GM21526 (cell line): ENCODE measurements at regions not wholly inside any gene's neighbourhood (a gene's known extent, or its start where the extent isn't known, plus 50 kb on each side); places are given as distances from the start of the nearest gene placed in this dataset.

Experiments
- ATAC-seq: cut with Tn5 transposase; IDR thresholded peaks from one replicate; pipeline ENCODE4 v1.9.1; 2021; ENCODE audit warnings: moderate library complexity; ENCODE audit not compliant: unreplicated experiment, low FRiP score

DNA sequence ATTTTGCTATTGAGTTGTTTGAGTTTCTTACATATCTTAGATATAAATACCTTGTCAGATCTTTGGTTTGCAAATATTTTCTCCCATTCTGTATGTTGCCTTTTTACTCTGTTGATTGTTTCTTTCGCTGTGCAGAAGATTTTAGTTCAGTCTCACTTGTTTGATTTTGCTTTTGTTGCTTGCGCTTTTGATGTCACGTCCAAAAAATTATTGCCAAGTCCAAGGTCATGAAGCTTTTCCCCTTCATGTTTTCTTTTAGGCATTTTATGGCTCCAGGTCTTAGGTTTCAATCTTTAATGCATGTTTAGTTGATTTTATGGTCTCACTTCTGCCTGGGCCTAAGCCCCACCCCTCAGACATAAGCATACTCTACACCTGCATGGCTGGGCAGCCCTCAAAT lies 131.5 kb upstream of the TNC start:
- no peak for ATAC-seq

GRCh38 chr9:115250621-115251032 lies 132.7 kb upstream of the TNC start:
- ATAC-seq, result no peak

GRCh38 chr9:115254287-115255180 lies 136.6 kb upstream of the TNC start:
- no peak for ATAC-seq

- no peak for ATAC-seq
Measured at GRCh38 chr9:115261656-115262081, 143.7 kb upstream of the TNC start.

- no peak for ATAC-seq
Measured at GRCh38 chr9:115262477-115262876, 144.5 kb upstream of the TNC start.

- ATAC-seq, result no peak
Measured at GRCh38 chr9:115262952-115263351, 145.0 kb upstream of the TNC start.

DNA sequence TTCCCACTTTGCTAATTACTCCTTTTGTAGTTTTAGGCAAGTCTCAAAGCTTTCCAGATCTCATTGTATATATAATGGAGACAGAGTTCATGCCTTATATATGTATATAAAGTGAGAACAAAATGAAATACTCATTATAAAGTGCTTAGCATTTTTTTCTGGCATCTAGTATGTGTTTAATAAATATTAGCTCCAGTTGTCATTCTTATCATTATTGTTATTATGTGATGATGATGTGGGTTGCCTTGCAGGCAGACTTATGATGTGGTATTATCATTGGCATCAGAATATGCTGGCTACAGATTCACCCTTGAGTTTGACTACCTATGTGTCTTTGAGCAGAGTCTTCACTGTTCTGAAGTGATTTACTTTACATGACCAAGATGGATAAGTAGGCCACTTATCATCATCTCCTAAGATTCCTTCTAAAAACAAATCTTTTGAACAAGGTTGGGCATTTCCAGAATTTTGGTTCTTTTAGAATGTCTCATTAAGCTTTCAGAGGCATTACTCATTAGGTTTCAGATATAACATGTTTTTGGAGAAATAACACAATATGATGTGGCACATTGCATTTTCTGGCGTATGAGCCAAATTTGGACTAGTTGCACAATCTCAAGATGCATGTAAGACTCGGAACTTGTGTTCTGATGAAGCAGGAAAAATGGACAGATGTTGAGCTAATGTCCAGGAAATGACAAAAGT lies 145.6 kb upstream of the TNC start:
- ATAC-seq, result no peak

GRCh38 chr9:115264313-115264712 lies 146.4 kb upstream of the TNC start:
- ATAC-seq, result no peak

DNA sequence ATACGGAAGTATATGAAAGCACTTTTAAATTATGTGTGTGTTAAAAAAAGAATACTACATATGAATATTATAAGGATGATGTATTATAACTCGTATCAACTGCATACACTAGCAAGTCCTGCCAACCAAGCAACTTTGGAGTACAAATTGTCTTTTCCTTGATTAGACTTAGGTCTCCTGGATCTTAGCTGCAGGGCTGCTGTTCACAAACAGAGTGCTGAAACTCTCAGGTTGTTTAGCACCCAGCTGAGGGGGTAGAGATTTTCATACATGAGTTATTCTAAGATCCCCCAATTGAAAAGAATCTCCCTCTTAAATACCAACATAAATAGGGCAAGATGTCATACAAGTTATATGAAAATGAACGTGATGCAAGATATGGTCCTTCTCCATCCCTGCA lies 149.8 kb upstream of the TNC start:
- ATAC-seq, result no peak

DNA sequence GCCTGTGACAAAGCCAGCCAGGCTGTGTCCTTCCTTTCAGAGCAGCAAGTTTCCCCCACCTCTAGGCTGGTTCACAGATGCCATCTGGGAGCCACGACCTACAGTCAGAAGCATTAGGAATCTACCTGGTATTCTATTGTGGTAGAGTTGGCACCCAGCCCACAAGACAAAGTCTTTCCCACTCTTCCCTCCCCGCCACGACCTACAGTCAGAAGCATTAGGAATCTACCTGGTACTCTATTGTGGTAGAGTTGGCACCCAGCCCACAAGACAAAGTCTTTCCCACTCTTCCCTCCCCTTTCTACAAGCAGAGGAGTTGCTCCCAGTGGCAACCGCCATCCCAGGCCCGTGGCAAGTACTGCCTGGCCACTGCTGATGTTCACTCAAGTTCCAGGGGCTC lies 157.8 kb upstream of the TNC start:
- ATAC-seq, result no peak

GRCh38 chr9:115276621-115277020 lies 158.7 kb upstream of the TNC start:
- no peak for ATAC-seq

DNA sequence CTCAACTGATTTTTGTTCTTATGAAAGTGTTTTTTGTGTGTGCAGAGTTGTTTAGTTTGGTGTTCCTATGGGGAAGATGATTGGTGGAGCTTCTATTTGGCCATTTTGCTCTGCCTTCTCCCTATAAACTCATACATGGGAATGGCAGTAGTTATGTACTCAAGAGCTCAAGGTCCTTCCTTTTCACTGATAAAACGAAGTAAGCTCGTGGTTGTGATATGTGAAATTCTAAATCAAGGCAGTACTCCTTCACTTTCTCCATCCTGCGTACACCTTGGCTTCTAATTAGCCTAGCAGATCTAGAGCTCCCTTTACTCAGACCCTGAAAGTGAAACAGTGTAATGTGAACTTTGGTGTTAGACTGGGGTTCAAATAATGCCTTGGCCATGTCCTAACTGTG lies 159.3 kb upstream of the TNC start:
- ATAC-seq, result no peak

- ATAC-seq, result no peak
Measured at GRCh38 chr9:115278326-115279035, 160.5 kb upstream of the TNC start.

GRCh38 chr9:115283395-115283794 lies 165.4 kb upstream of the TNC start:
- no peak for ATAC-seq

DNA sequence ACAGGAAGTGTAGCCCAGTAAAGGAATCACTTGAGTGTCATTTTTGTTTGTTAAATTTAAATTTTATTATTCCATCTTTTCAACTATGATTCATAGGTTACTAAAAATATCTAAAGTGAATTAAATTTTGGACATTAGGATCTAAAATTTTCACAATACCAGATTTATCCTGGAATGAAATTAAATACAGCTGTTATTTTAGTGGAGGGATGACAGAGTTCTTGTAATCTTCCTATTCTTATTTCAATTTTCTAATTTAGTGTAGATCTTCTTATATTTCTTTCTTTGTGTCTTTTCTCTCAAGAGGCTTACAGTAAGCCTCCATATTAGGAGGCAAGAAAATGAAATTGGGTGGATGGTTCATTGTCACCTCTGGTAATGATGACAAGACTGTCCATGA lies 167.9 kb upstream of the TNC start:
- ATAC-seq, result no peak

- no peak for ATAC-seq
Measured at GRCh38 chr9:115286411-115286810, 168.5 kb upstream of the TNC start.

GRCh38 chr9:115289757-115290208 lies 171.8 kb upstream of the TNC start:
- no peak for ATAC-seq

DNA sequence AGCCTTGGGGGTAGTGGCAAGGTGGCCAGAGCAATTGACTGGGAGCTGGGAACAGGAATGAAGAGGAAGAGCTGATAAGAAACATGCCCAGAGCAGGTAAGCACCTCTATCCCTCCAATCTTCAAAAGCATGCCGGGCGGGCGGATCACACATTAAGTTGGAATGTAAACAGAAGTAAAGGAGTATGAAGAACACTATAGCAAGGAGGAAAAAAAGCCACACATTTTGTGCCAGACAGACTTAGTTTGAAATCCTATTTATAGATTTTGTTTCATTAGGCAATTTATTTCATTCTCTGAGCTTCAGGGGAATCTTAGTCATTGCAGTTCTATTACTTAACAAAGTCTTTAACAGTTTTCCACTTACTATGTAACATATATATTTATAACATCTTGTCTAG lies 173.9 kb upstream of the TNC start:
- no peak for ATAC-seq

- ATAC-seq, result no peak
Measured at GRCh38 chr9:115292584-115293279, 174.8 kb upstream of the TNC start.

GRCh38 chr9:115295734-115296133 lies 177.8 kb upstream of the TNC start:
- no peak for ATAC-seq
